Thymus (tissue), 11 donors: ENCODE measurements at regions not wholly inside any gene's neighbourhood (a gene's known extent, or its start where the extent isn't known, plus 50 kb on each side); places are given as distances from the start of the nearest gene placed in this dataset.
A peak's percentile ranks its signal among the peaks of the same experiment; 100 is the strongest.

ENCODE experiments used
- DNase-seq, 9 donors: peaks; one replicate each; pipeline ENCODE4 v3.0.0-alpha.2; 2013; ENCODE audit warnings: low spot score in 9 of 9, low read depth in 6 of 9, missing footprints in 1 of 9
- H3K27ac ChIP-seq, 2 donors: one replicate each; pipeline ENCODE4 v1.5.1; 2013; ENCODE audit warnings: control low read depth in 1 of 2, low read depth in 1 of 2, low read length in 1 of 2, mild to moderate bottlenecking in 1 of 2, moderate library complexity in 1 of 2
- H3K27me3 ChIP-seq, 2 donors: one replicate each; pipeline ENCODE4 v1.5.1; 2013; ENCODE audit warnings: low read length in 1 of 2; ENCODE audit not compliant: control insufficient read depth in 2 of 2, insufficient read depth in 1 of 2
- H3K36me3 ChIP-seq, 2 donors: one replicate each; pipeline ENCODE4 v1.5.1; 2013; ENCODE audit warnings: low read length in 1 of 2, mild to moderate bottlenecking in 1 of 2, moderate library complexity in 1 of 2; ENCODE audit not compliant: control insufficient read depth in 2 of 2, insufficient read depth in 2 of 2
- H3K4me1 ChIP-seq, 2 donors: one replicate each; pipeline ENCODE4 v1.5.1; 2013; ENCODE audit warnings: low read length in 2 of 2; ENCODE audit not compliant: control insufficient read depth in 2 of 2, insufficient read depth in 2 of 2
- H3K4me3 ChIP-seq, 2 donors: one replicate each; pipeline ENCODE4 v1.5.1; 2013; ENCODE audit warnings: low read length in 2 of 2, control low read depth in 1 of 2, mild to moderate bottlenecking in 1 of 2
- H3K9me3 ChIP-seq, 2 donors: one replicate each; pipeline ENCODE4 v1.5.1; 2013; ENCODE audit warnings: low read length in 1 of 2, mild to moderate bottlenecking in 1 of 2; ENCODE audit not compliant: control insufficient read depth in 2 of 2, insufficient read depth in 1 of 2
- WGBS: extraction: QIAGEN DNeasy Blood & Tissue Kit; methylation state at CpG from one replicate; pipeline ENCODE4 v1.1.7; 2013; 5-methylcytosine and 5-hydroxymethylcytosine counted together
- donor health status: healthy.

DNA sequence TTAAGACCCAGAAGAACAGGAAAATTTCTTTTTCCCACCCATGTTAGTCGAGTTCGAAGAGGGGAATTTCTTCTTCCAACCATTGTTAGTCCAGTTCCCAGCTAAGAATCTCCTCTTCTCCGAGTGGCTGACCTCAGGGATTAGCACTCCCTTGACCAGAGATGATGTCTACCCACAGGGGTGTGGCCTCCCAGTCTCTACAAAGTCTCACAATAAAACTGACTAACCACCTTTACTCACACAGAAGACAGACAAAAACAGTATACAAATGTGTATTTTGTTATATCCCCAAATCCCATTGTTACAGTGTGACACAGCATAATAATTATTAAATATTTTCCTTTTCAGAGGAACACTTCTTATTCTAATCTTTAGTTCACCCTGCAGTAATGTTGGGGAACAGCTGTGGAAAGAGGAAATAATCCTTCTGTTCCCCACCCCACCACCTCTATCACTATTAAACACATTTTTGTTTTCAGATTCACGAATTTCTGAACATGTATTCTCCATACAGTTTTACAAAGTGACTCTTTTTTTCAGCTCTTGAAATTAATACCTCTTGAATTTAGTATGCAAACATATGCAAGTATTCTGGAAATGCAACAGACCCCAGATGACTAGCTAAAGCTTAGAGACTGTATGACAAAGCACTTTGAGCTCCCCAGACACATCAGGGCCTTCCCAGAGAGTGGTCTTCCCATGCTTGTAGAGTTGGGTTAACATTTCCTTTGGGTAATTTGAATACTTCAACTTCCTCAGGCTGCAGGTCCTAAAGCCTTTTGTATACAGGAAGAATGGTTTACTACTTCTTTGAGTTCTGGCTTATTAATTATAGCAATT lies 62.5 kb upstream of the NFKB1 start:
- Histone ChIP-seq H3K4me1 (no peaks in the 10 kb centered on the region), H3K27me3 (no peaks in the 10 kb centered on the region), H3K9me3 (no peaks in the 10 kb centered on the region), H3K27ac (no peak overlapping the region), H3K4me3 (no peak overlapping the region), H3K36me3 (no peaks in the 10 kb centered on the region)
- WGBS = 86% methylated on average over 4 of the region's 4 CpGs
- no peak for DNase-seq

DNA sequence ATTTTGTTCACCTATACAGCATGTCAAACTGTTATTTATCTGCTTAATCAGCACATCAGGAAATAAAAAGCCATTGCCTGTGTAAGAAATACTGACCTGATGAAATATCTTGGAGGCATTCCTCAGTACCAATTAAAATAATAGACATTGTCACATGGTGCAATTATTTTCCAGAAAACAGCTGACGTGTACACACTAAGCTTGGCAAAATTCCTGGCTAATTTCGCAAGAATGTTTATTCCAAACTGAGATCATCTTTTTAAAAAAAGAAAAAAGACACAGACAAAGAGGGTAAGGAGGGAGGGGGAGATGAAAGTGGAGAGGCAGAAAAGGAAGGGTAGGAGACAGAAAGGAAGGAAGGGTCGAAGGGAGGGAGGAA lies 61.9 kb upstream of the NFKB1 start:
- no peak for DNase-seq
- Histone ChIP-seq H3K9me3 (no peaks in the 10 kb centered on the region), H3K36me3 (no peaks in the 10 kb centered on the region), H3K27me3 (no peaks in the 10 kb centered on the region), H3K27ac (no peak overlapping the region), H3K4me3 (no peak overlapping the region), H3K4me1 (no peaks in the 10 kb centered on the region)
- 87% methylated on average over 3 of the region's 3 CpGs for WGBS

DNA sequence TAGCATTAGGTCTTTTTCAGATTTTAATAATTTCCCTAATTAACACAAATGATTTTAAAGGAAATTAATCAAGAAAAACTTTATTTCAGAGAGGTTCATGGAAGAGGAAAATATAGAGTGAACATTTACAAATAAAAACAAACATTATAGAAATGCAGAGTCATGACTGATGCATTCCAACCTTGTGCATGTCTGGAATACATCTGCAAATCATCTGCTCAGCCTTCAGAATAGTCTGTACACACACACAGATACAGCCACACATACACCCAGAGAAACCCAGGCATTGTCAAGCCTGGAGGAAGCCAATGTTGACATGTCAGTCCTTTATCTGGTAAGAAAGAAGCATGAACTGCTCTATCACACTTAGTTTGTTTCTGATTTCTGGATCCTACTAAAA lies 61.3 kb upstream of the NFKB1 start:
- no peaks in the 10 kb centered on the region for H3K4me1 ChIP-seq
- no peak for DNase-seq
- no peaks in the 10 kb centered on the region for H3K36me3 ChIP-seq
- no peak overlapping the region for H3K4me3 ChIP-seq
- no peak overlapping the region for H3K27ac ChIP-seq
- no peaks in the 10 kb centered on the region for H3K9me3 ChIP-seq
- H3K27me3 ChIP-seq = no peaks in the 10 kb centered on the region

DNA sequence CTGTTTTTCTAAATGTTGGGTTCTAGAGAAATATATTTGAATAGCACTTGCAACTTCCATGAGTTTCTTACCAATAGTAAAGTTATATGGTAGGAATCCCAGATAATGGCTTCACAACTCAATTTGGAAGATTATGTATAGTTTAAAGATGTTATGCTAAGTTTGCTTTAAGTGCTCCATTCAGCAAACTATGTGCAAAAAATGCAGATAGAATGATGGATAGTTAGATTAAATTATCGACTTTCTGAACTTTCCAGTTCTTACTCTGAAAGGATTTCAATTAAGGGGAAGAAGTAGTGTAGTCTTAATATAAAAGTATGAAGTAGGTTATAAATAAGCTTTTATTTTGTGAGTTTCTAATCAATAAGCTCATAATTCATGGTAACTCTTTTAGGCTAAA lies 60.7 kb upstream of the NFKB1 start:
- WGBS = 97% methylated on average over 1 of the region's 1 CpG
- H3K4me3 ChIP-seq = no peak overlapping the region
- H3K9me3 ChIP-seq = no peaks in the 10 kb centered on the region
- H3K36me3 ChIP-seq = no peaks in the 10 kb centered on the region
- no peak for DNase-seq
- H3K27me3 ChIP-seq = no peaks in the 10 kb centered on the region
- no peak overlapping the region for H3K27ac ChIP-seq
- no peaks in the 10 kb centered on the region for H3K4me1 ChIP-seq

DNA sequence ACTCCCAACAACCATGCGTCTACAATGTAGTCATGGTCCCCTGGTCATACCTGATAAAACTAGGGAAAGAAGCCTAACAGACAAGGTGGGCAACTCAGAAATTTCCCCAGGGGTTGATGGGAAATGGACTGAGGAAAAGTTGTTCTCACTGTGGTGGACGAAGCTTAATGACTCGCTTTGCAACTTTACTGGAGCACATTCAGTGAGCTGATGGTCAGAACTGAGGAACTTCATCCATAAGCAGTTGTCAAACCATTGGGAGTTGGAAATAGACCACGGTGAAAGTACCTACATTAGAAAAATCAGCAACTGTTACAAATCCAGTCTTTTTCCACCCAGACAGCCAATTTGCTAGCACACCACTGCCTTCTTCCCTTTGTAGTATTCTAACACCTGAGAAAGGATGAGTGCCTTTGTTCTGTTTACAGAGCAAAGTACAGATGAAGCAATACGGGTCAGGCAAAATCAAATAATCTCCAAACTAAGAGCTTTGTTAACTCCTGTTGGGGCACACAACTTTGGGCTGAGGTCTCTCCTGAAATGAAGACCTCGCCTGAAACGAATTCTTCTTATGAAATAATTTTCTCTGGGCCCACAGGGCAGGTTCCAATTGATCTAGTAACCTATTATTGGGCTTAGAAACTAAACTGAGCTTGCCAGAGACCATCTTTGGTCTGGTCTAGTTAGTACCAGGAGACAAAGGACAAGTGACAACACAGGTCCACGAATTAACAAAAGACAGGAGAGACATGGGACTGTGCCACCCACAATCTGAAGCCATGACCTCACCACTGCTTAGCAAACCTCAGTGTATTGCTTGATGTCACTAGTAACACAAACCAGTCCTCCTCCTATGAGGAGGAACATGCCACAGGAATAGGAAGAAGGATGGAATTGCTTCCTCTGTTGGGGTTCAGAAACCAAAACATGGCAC lies 58.9 kb upstream of the NFKB1 start:
- no peaks in the 10 kb centered on the region for H3K4me1 ChIP-seq
- 96% methylated on average over 8 of the region's 8 CpGs for WGBS
- no peaks in the 10 kb centered on the region for H3K9me3 ChIP-seq
- H3K36me3 ChIP-seq = no peaks in the 10 kb centered on the region
- DNase-seq = no peak
- no peak overlapping the region for H3K27ac ChIP-seq
- H3K4me3 ChIP-seq = no peak overlapping the region
- no peaks in the 10 kb centered on the region for H3K27me3 ChIP-seq

DNA sequence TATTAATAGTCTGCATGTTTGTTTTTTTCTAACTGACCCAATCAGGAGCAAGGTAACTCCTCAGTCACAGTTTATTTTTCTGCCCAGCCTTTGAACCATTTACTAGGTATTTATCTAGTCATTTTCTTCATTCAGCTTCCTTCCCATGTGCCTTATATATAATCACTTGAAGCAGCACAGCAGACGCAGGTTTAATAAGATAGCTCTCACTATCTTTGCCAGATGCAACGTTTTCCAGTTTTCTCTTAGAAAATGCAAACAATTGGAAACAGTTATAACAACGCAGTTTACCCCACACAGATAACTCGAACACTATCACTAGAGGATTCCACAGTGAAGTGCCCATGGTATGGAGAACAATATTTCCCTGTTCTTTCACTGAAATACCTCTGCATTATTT lies 56.4 kb upstream of the NFKB1 start:
- H3K9me3 ChIP-seq = no peaks in the 10 kb centered on the region
- no peaks in the 10 kb centered on the region for H3K36me3 ChIP-seq
- H3K4me3 ChIP-seq = no peak overlapping the region
- H3K27ac ChIP-seq = no peak overlapping the region
- DNase-seq = no peak
- no peaks in the 10 kb centered on the region for H3K4me1 ChIP-seq
- no peaks in the 10 kb centered on the region for H3K27me3 ChIP-seq
- WGBS = 96% methylated on average over 4 of the region's 4 CpGs

GRCh38 chr4:102445213-102445612 lies 55.9 kb upstream of the NFKB1 start:
- Histone ChIP-seq H3K27ac (no peak overlapping the region), H3K4me1 (no peaks in the 10 kb centered on the region), H3K4me3 (no peak overlapping the region), H3K36me3 (no peaks in the 10 kb centered on the region), H3K27me3 (no peaks in the 10 kb centered on the region), H3K9me3 (no peaks in the 10 kb centered on the region)
- 97% methylated on average over 2 of the region's 2 CpGs for WGBS
- no peak for DNase-seq

- no peaks in the 10 kb centered on the region for H3K4me1 ChIP-seq
- 32% methylated on average over 4 of the region's 4 CpGs for WGBS
- H3K27ac ChIP-seq = peak overlapping the region in 1 of 2 donors; percentile 7
- H3K9me3 ChIP-seq = no peaks in the 10 kb centered on the region
- H3K36me3 ChIP-seq = no peaks in the 10 kb centered on the region
- DNase-seq = peak in 2 of 9 donors; percentile 23 to 57
- H3K4me3 ChIP-seq = no peak overlapping the region
- H3K27me3 ChIP-seq = no peaks in the 10 kb centered on the region
Observed at GRCh38 chr4:102447413-102447812, 53.7 kb upstream of the NFKB1 start.

- DNase-seq = peak; percentile 30 to 87 (median 67)
- Histone ChIP-seq H3K36me3 (no peaks in the 10 kb centered on the region), H3K27ac (no peak overlapping the region), H3K4me3 (no peak overlapping the region), H3K27me3 (no peaks in the 10 kb centered on the region), H3K4me1 (no peaks in the 10 kb centered on the region), H3K9me3 (no peaks in the 10 kb centered on the region)
- WGBS = 75% methylated on average over 4 of the region's 4 CpGs
Observed at GRCh38 chr4:102449751-102450352, 51.3 kb upstream of the NFKB1 start.
